OCI-LY1 (cell line): ENCODE measurements at regions not wholly inside any gene's neighbourhood (a gene's known extent, or its start where the extent isn't known, plus 50 kb on each side); places are given as distances from the start of the nearest gene placed in this dataset.

Experiments
- EZH2 ChIP-seq: fragments of 200-600 bp; sonication (generic), shearing (Covaris generic); IDR thresholded peaks from 2 replicates; pipeline ENCODE4 v1.8.0; 2017; ENCODE audit warnings: borderline replicate concordance, mixed run types, mild to moderate bottlenecking, antibody characterized with exemption, low read length, moderate library complexity, mixed read lengths
- TF ChIP-seq, protein P1 (sequence below): fragments of 200-600 bp; sonication (generic), shearing (Covaris generic); IDR thresholded peaks from 2 replicates; pipeline ENCODE4 v1.5.1; 2017; ENCODE audit warnings: mild to moderate bottlenecking, antibody characterized with exemption, low read length, moderate library complexity, mixed read lengths

- TF ChIP-seq, protein P1, sequence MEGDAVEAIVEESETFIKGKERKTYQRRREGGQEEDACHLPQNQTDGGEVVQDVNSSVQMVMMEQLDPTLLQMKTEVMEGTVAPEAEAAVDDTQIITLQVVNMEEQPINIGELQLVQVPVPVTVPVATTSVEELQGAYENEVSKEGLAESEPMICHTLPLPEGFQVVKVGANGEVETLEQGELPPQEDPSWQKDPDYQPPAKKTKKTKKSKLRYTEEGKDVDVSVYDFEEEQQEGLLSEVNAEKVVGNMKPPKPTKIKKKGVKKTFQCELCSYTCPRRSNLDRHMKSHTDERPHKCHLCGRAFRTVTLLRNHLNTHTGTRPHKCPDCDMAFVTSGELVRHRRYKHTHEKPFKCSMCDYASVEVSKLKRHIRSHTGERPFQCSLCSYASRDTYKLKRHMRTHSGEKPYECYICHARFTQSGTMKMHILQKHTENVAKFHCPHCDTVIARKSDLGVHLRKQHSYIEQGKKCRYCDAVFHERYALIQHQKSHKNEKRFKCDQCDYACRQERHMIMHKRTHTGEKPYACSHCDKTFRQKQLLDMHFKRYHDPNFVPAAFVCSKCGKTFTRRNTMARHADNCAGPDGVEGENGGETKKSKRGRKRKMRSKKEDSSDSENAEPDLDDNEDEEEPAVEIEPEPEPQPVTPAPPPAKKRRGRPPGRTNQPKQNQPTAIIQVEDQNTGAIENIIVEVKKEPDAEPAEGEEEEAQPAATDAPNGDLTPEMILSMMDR = no peak
- TF ChIP-seq EZH2 = no peak
These were observed 399.6 kb upstream of the CWC22 start for GRCh38 chr2:180406687-180407086.
